OCI-LY1 (cell line): ENCODE measurements at regions not wholly inside any gene's neighbourhood (a gene's known extent, or its start where the extent isn't known, plus 50 kb on each side); places are given as distances from the start of the nearest gene placed in this dataset.

Experiments used
- H2AFZ ChIP-seq: fragments of 200-600 bp; sonication (generic), shearing (Covaris generic); 2 replicates; pipeline ENCODE4 v1.6.0; 2014; ENCODE audit warnings: antibody characterized with exemption, mild to moderate bottlenecking, low read length
- H3F3A ChIP-seq: fragments of 200-600 bp; sonication (generic), shearing (Covaris generic); 2 replicates; pipeline ENCODE4 v1.6.0; 2014; ENCODE audit warnings: mild to moderate bottlenecking, antibody characterized with exemption, low read length, moderate library complexity; ENCODE audit not compliant: insufficient read depth
- H3K27ac ChIP-seq: fragments of 200-600 bp; sonication (generic); 2 replicates; pipeline ENCODE4 v1.5.1; 2014; ENCODE audit warnings: low read length, mixed run types, mild to moderate bottlenecking, low read depth; ENCODE audit not compliant: poor library complexity, severe bottlenecking
- H3K27me3 ChIP-seq: fragments of 200-600 bp; sonication (generic); 2 replicates; pipeline ENCODE4 v1.6.0; 2014; ENCODE audit warnings: antibody characterized with exemption, mild to moderate bottlenecking, low read length, moderate library complexity; ENCODE audit not compliant: insufficient read depth
- H3K36me3 ChIP-seq: fragments of 200-600 bp; sonication (generic); 2 replicates; pipeline ENCODE4 v1.6.1; 2014; ENCODE audit warnings: mild to moderate bottlenecking, antibody characterized with exemption, low read length, moderate library complexity, mixed read lengths; ENCODE audit not compliant: insufficient read depth
- H3K4me1 ChIP-seq: fragments of 200-600 bp; sonication (generic); 2 replicates; pipeline ENCODE4 v1.5.1; 2014; ENCODE audit warnings: mild to moderate bottlenecking, low read length, moderate library complexity; ENCODE audit not compliant: insufficient read depth, severe bottlenecking
- H3K4me2 ChIP-seq: fragments of 200-600 bp; sonication (generic), shearing (Covaris generic); 2 replicates; pipeline ENCODE4 v1.6.1; 2014; ENCODE audit warnings: low read length
- H3K4me3 ChIP-seq: fragments of 200-600 bp; sonication (generic); 2 replicates; pipeline ENCODE4 v1.5.1; 2014; ENCODE audit warnings: low read length, low read depth, mild to moderate bottlenecking, mixed read lengths; ENCODE audit not compliant: poor library complexity, severe bottlenecking
- H3K79me2 ChIP-seq: fragments of 200-600 bp; shearing (Covaris generic); 2 replicates; pipeline ENCODE4 v1.6.1; 2016; ENCODE audit warnings: mixed run types, low read length, mixed read lengths; ENCODE audit not compliant: insufficient read depth
- H3K9ac ChIP-seq: fragments of 200-600 bp; sonication (generic), shearing (Covaris generic); 2 replicates; pipeline ENCODE4 v1.6.1; 2014; ENCODE audit warnings: mild to moderate bottlenecking, low read length, mixed read lengths
- H3K9me2 ChIP-seq: fragments of 200-600 bp; sonication (generic), shearing (Covaris generic); 2 replicates; pipeline ENCODE4 v1.6.1; 2014; ENCODE audit warnings: low read depth, mild to moderate bottlenecking, low read length, mixed read lengths
- H3K9me3 ChIP-seq: fragments of 200-600 bp; shearing (Covaris generic); 2 replicates; pipeline ENCODE4 v1.6.1; 2014; ENCODE audit warnings: low read length, mixed read lengths
- H4K20me1 ChIP-seq: fragments of 200-600 bp; sonication (generic), shearing (Covaris generic); 2 replicates; pipeline ENCODE4 v1.6.0; 2016; ENCODE audit warnings: mild to moderate bottlenecking, low read length; ENCODE audit not compliant: insufficient read depth
- EZH2 ChIP-seq: fragments of 200-600 bp; sonication (generic), shearing (Covaris generic); IDR thresholded peaks from 2 replicates; pipeline ENCODE4 v1.8.0; 2017; ENCODE audit warnings: borderline replicate concordance, mixed run types, mild to moderate bottlenecking, antibody characterized with exemption, low read length, moderate library complexity, mixed read lengths
- TF ChIP-seq, protein P1 (sequence below): fragments of 200-600 bp; sonication (generic), shearing (Covaris generic); IDR thresholded peaks from 2 replicates; pipeline ENCODE4 v1.5.1; 2017; ENCODE audit warnings: mild to moderate bottlenecking, antibody characterized with exemption, low read length, moderate library complexity, mixed read lengths

DNA sequence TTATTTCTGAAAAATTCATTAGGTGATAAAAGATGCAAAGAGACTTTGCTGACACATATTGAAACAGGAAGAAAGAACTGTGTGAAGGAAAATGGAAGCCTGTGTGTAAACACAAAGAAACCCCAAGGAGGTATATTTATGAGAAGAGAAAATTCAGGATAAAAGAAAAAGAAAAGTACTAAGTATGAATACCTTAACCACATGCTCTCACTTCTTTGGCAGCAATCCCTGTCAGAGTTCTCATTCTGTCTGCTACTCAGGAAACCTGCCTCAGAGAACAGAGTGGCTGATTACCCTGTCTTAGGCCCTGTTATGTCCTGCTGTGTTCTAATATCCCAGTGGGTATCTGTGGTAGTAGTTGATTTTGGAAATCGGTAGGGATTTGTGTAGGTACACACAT lies 457.9 kb downstream of the TBC1D32 start:
- Histone ChIP-seq H3K27me3 (no peaks in the 10 kb centered on the region), H2AFZ (no peak overlapping the region), H3K79me2 (no peaks in the 10 kb centered on the region), H3K36me3 (no peaks in the 10 kb centered on the region), H3K9ac (no peak overlapping the region), H3K9me2 (no peaks in the 10 kb centered on the region), H3K27ac (no peak overlapping the region), H3K4me2 (no peak overlapping the region), H3K9me3 (no peaks in the 10 kb centered on the region), H3K4me3 (no peak overlapping the region), H3K4me1 (no peaks in the 10 kb centered on the region), H3F3A (no peaks in the 10 kb centered on the region), H4K20me1 (no peaks in the 10 kb centered on the region)
- no peak for TF ChIP-seq EZH2
- TF ChIP-seq, protein P1, sequence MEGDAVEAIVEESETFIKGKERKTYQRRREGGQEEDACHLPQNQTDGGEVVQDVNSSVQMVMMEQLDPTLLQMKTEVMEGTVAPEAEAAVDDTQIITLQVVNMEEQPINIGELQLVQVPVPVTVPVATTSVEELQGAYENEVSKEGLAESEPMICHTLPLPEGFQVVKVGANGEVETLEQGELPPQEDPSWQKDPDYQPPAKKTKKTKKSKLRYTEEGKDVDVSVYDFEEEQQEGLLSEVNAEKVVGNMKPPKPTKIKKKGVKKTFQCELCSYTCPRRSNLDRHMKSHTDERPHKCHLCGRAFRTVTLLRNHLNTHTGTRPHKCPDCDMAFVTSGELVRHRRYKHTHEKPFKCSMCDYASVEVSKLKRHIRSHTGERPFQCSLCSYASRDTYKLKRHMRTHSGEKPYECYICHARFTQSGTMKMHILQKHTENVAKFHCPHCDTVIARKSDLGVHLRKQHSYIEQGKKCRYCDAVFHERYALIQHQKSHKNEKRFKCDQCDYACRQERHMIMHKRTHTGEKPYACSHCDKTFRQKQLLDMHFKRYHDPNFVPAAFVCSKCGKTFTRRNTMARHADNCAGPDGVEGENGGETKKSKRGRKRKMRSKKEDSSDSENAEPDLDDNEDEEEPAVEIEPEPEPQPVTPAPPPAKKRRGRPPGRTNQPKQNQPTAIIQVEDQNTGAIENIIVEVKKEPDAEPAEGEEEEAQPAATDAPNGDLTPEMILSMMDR: no peak

DNA sequence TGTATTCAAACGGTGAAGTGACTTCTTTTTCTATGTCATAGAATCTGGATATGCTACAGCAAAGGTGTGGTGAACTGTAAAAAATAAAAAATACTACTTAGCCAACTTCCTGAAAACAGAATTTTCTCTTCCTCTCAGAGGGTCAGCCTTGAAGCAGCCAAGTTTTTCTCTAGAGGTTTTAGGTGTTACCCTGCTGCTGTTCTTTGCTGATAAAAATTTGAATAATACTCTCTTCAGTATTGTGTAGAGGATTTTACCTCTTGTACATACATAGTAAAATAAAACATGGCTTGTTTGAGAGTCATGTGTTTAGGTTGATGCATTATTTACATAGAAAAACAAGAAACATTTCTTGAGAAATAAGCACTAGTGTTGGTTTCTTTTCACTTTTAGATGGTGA lies 458.4 kb downstream of the TBC1D32 start:
- H3K4me3 ChIP-seq: no peak overlapping the region
- H3K9me3 ChIP-seq: no peaks in the 10 kb centered on the region

DNA sequence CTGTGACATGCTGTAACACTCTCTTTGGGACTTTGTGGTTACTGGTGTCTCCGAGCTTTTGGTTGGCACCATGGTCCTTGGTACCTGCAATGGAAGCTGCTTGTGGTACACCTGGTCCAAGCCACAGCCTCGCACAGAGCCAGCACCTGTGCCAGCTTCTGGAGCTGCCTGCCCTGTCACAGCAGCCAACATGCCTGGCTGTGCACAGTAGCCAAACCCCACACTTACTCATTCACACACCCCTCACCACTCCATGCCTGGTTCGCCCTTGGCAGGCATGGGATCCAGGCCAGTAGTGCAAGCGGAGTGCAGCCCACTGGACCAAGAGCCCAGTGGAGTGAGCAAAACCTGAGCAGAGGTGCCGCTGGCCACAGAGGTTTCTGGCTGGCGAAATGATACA lies 459.9 kb downstream of the TBC1D32 start:
- no peaks in the 10 kb centered on the region for H3F3A ChIP-seq
- H3K9me3 ChIP-seq: no peaks in the 10 kb centered on the region
- H3K4me1 ChIP-seq: no peaks in the 10 kb centered on the region
- H3K79me2 ChIP-seq: no peaks in the 10 kb centered on the region
- H3K27ac ChIP-seq: no peak overlapping the region
- H3K36me3 ChIP-seq: no peaks in the 10 kb centered on the region
- H3K4me3 ChIP-seq: no peak overlapping the region
- no peaks in the 10 kb centered on the region for H4K20me1 ChIP-seq
- H3K4me2 ChIP-seq: no peak overlapping the region
- H3K9ac ChIP-seq: no peak overlapping the region
- no peak overlapping the region for H2AFZ ChIP-seq
- H3K27me3 ChIP-seq: no peaks in the 10 kb centered on the region
- no peaks in the 10 kb centered on the region for H3K9me2 ChIP-seq
- no peak for TF ChIP-seq EZH2
- TF ChIP-seq, protein P1: no peak

More for the DNA sequence above, 458.4 kb downstream of the TBC1D32 start:
- no peaks in the 10 kb centered on the region for H3K36me3 ChIP-seq
- H3F3A ChIP-seq: no peaks in the 10 kb centered on the region
- no peaks in the 10 kb centered on the region for H3K9me2 ChIP-seq
- no peak overlapping the region for H3K27ac ChIP-seq
- H3K4me1 ChIP-seq: no peaks in the 10 kb centered on the region
- H4K20me1 ChIP-seq: no peaks in the 10 kb centered on the region
- no peak overlapping the region for H3K4me2 ChIP-seq
- TF ChIP-seq, protein P1: no peak
- TF ChIP-seq EZH2: no peak
- H2AFZ ChIP-seq: no peak overlapping the region
- H3K79me2 ChIP-seq: no peaks in the 10 kb centered on the region
- no peaks in the 10 kb centered on the region for H3K27me3 ChIP-seq
- no peak overlapping the region for H3K9ac ChIP-seq
